ENCODE measurements at regions not wholly inside any gene's neighbourhood (a gene's known extent, or its start where the extent isn't known, plus 50 kb on each side); places are given as distances from the start of the nearest gene placed in this dataset.

- TF ChIP-seq CTCF (IDR thresholded peaks at IDR 0.05; ENCODE audit: borderline replicate concordance, extremely low read depth, low read length, poor library complexity, severe bottlenecking) (no peak), EZH2 (IDR thresholded peaks at IDR 0.05; ENCODE audit: borderline replicate concordance, low read depth, low read length, severe bottlenecking) (no peak)
Observed at GRCh38 chr3:43201581-43201980, 84.8 kb upstream of the SNRK start.
